ENCODE measurements at regions not wholly inside any gene's neighbourhood (a gene's known extent, or its start where the extent isn't known, plus 50 kb on each side); places are given as distances from the start of the nearest gene placed in this dataset.

GRCh38 chr12:67501362-67501761 is 147.2 kb upstream of the DYRK2 start:
- H3K27me3 ChIP-seq (replicated peaks in 1 of 7), result no peaks in the 10 kb centered on the region
- intact Hi-C loops (cut with DNase I; ENCODE audit: low total_unique reads), result no loop called here
- 38 to 52% (median 42%) methylated on average over 2 of the region's 2 CpGs for WGBS, 5 donors

GRCh38 chr12:67504026-67504425 is 144.5 kb upstream of the DYRK2 start:
- no peaks in the 10 kb centered on the region for H3K9me3 ChIP-seq
- H3K36me3 ChIP-seq, result no peaks in the 10 kb centered on the region
- no peaks in the 10 kb centered on the region for H3K4me1 ChIP-seq
- H3K27ac ChIP-seq, result no peak overlapping the region
- no peak overlapping the region for H3K4me3 ChIP-seq
- TF ChIP-seq CTCF (IDR thresholded peaks at IDR 0.05 in 8 of 11, conservative IDR thresholded peaks at IDR 0.05 in 3 of 11) (no peak), POLR2AphosphoS5 (IDR thresholded peaks at IDR 0.05) (no peak), POLR2A (IDR thresholded peaks at IDR 0.05) (no peak)
- 36 to 60% (median 50%) methylated on average over 1 of the region's 1 CpG for WGBS, 5 donors
- DNase-seq, result no peak
- no peaks in the 10 kb centered on the region for H3K27me3 ChIP-seq (replicated peaks in 1 of 7)
- intact Hi-C loops (cut with DNase I; ENCODE audit: low total_unique reads), result no loop called here

More at GRCh38 chr12:67501362-67501761, 147.2 kb upstream of the DYRK2 start:
- no peaks in the 10 kb centered on the region for H3K4me1 ChIP-seq
- H3K9me3 ChIP-seq, result no peaks in the 10 kb centered on the region
- H3K36me3 ChIP-seq, result no peaks in the 10 kb centered on the region
- no peak overlapping the region for H3K27ac ChIP-seq
- no peak for DNase-seq
- H3K4me3 ChIP-seq, result no peak overlapping the region
- TF ChIP-seq POLR2A (IDR thresholded peaks at IDR 0.05) (no peak), POLR2AphosphoS5 (IDR thresholded peaks at IDR 0.05) (no peak), CTCF (IDR thresholded peaks at IDR 0.05 in 8 of 11, conservative IDR thresholded peaks at IDR 0.05 in 3 of 11) (no peak)

- no peak for TF ChIP-seq POLR2A (IDR thresholded peaks at IDR 0.05)
- no peak for TF ChIP-seq CTCF (IDR thresholded peaks at IDR 0.05 in 8 of 11, conservative IDR thresholded peaks at IDR 0.05 in 3 of 11)
- no peak for TF ChIP-seq POLR2AphosphoS5 (IDR thresholded peaks at IDR 0.05)
- intact Hi-C loops (cut with DNase I; ENCODE audit: low total_unique reads), result no loop called here
Observed at GRCh38 chr12:67506739-67507138, 141.8 kb upstream of the DYRK2 start.

DNA sequence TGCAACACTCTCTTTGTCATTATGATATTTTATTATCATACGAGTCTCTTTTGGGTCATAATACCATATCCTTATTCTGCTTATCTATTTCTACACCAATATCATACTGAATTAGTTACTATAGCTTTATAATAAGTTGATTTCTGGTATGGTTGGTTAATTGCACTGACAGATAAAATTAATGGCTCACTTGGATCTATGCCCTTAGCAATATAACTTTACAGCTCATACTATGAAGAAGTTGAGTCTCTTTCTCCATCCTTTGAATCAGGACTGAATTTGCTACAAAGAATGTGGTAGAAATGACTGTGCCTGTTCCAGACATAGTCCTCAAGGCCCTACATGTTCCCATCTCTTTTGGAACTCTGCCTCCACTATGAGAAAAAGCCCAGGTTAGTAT is 139.7 kb upstream of the DYRK2 start:
- intact Hi-C loops (cut with DNase I; ENCODE audit: low total_unique reads), result no loop called here
- TF ChIP-seq POLR2A (IDR thresholded peaks at IDR 0.05) (no peak), CTCF (IDR thresholded peaks at IDR 0.05 in 8 of 11, conservative IDR thresholded peaks at IDR 0.05 in 3 of 11) (no peak), POLR2AphosphoS5 (IDR thresholded peaks at IDR 0.05) (no peak)
- Histone ChIP-seq H3K4me1 (no peaks in the 10 kb centered on the region), H3K9me3 (no peaks in the 10 kb centered on the region), H3K4me3 (no peak overlapping the region), H3K27ac (no peak overlapping the region), H3K36me3 (no peaks in the 10 kb centered on the region), H3K27me3 (replicated peaks in 1 of 7) (no peaks in the 10 kb centered on the region)
- 93 to 100% (median 100%) methylated on average over 1 of the region's 1 CpG for WGBS, 5 donors
- DNase-seq, result no peak

More at GRCh38 chr12:67506739-67507138, 141.8 kb upstream of the DYRK2 start:
- no peaks in the 10 kb centered on the region for H3K9me3 ChIP-seq
- H3K4me3 ChIP-seq, result no peak overlapping the region
- 62 to 79% (median 68%) methylated on average over 3 of the region's 3 CpGs for WGBS, 5 donors
- no peaks in the 10 kb centered on the region for H3K27me3 ChIP-seq (replicated peaks in 1 of 7)
- no peaks in the 10 kb centered on the region for H3K36me3 ChIP-seq
- H3K27ac ChIP-seq, result no peak overlapping the region
- no peaks in the 10 kb centered on the region for H3K4me1 ChIP-seq
- no peak for DNase-seq

Measured in spleen (tissue), 11 donors.